Testis (tissue), 2 donors: ENCODE measurements at regions not wholly inside any gene's neighbourhood (a gene's known extent, or its start where the extent isn't known, plus 50 kb on each side); places are given as distances from the start of the nearest gene placed in this dataset.

ENCODE experiments used
- DNase-seq: peaks from one replicate; pipeline ENCODE4 v3.0.0-alpha.2; 2019
- H3K27ac ChIP-seq, 2 donors: fragments of 200-600 bp; sonication (generic); one replicate each; pipeline ENCODE4 v1.5.1; 2019
- H3K27me3 ChIP-seq: fragments of 200-600 bp; sonication (generic); one replicate; pipeline ENCODE4 v1.5.1; 2019
- H3K36me3 ChIP-seq: fragments of 200-600 bp; sonication (generic); one replicate; pipeline ENCODE4 v1.5.1; 2017; ENCODE audit warnings: low read depth; ENCODE audit errors: missing control alignments
- H3K4me1 ChIP-seq: fragments of 200-600 bp; sonication (generic); one replicate; pipeline ENCODE4 v1.5.1; 2019
- H3K4me3 ChIP-seq, 2 donors: fragments of 200-600 bp; sonication (generic); one replicate each; pipeline ENCODE4 v1.5.1; 2017 to 2019
- H3K9me3 ChIP-seq: fragments of 200-600 bp; sonication (generic); one replicate; pipeline ENCODE4 v1.5.1; 2017
- POLR2A ChIP-seq: fragments of 450-650 bp; IDR thresholded peaks from one replicate; pipeline ENCODE4 v1.6.1; 2017; ENCODE audit warnings: antibody characterized with exemption, mild to moderate bottlenecking, moderate library complexity
- WGBS, 2 donors: methylation state at CpG; one replicate each; pipeline ENCODE4 v1.1.5; 2018; 5-methylcytosine and 5-hydroxymethylcytosine counted together
- intact Hi-C: fragments of 100-400 bp; cut with DNase I; formaldehyde crosslinking; loops from one replicate; pipeline ENCODE4 v1.15.1; 2023; ENCODE audit warnings: low total_unique reads
- TF ChIP-seq, protein P1 (sequence below), 3 experiments: fragments of 450-650 bp in 2 of 3; fragments of 200-600 bp in 1 of 3; sonication (generic) in 1 of 3; IDR thresholded peaks; one replicate each; pipeline ENCODE4 v1.5.1; 2016 to 2019; ENCODE audit warnings: antibody characterized with exemption in 3 of 3, mild to moderate bottlenecking in 2 of 3, moderate library complexity in 1 of 3

DNA sequence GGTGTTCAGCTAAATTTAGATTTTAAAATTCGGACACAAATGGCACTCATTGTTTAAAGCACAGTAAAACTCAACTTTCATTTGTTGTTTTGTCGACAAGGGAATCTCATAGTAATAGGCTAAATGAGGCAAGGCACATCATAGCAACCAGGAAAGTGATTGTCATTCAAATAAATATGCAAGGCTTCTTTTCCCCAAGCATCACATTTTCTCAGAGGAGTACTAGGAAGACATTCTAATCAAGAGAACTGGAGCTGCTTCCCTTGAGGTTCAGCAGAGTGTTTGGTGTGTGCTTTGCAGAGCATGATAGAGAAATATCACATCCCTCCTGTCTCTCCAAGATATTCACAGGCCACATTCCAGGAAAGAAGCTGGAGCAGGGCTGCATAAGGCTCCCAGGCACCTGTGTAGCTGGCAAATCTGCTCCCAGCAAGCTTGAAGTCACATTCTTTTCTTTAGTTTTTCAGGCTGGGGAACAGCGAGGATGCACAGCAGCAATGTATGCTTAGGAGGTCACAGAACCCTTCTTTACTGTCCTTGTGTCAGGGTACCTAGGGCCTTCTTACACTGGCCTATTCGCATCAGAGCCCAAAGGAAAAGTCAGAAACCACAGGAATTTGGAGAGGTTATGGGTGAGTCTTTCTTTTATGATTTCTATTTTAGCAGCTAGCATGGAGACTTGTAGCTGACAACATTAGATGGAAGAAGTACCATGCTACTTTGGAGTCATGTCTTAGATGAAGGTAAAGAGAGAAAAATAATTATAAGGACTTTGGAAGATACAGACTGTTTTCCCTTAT lies 95.9 kb upstream of the HDAC9 start:
- intact Hi-C loops = no loop called here
- TF ChIP-seq, protein P1, sequence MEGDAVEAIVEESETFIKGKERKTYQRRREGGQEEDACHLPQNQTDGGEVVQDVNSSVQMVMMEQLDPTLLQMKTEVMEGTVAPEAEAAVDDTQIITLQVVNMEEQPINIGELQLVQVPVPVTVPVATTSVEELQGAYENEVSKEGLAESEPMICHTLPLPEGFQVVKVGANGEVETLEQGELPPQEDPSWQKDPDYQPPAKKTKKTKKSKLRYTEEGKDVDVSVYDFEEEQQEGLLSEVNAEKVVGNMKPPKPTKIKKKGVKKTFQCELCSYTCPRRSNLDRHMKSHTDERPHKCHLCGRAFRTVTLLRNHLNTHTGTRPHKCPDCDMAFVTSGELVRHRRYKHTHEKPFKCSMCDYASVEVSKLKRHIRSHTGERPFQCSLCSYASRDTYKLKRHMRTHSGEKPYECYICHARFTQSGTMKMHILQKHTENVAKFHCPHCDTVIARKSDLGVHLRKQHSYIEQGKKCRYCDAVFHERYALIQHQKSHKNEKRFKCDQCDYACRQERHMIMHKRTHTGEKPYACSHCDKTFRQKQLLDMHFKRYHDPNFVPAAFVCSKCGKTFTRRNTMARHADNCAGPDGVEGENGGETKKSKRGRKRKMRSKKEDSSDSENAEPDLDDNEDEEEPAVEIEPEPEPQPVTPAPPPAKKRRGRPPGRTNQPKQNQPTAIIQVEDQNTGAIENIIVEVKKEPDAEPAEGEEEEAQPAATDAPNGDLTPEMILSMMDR (IDR thresholded peaks at IDR 0.05) = no peak
- no peak for TF ChIP-seq POLR2A
- DNase-seq = no peak
- Histone ChIP-seq H3K27ac (no peak overlapping the region), H3K4me1 (no peaks in the 10 kb centered on the region), H3K9me3 (no peaks in the 10 kb centered on the region), H3K36me3 (no peaks in the 10 kb centered on the region), H3K27me3 (no peaks in the 10 kb centered on the region), H3K4me3 (no peak overlapping the region)
- whole genome bisulfite sequencing, 2 donors = 87% methylated on average over 4 of the region's 4 CpGs

DNA sequence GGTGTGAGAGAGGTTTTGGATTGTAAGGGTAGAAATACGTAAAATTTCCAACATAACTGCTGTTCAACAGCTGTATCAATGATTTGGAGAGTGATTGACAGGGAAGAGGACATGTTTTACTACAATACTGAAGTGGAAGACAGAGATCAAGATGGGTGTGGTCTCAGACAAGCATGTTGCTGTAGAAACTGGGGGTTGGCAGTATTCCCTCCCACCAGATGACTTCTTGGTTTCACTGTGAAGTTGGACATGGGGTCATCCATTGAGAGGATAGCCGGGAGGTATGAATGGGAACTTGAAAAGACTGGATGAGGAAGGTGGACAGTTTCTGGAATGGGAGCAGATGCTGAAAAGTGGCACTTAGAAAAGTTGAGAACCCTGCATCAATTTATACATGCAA lies 95.3 kb upstream of the HDAC9 start:
- Histone ChIP-seq H3K4me3 (no peak overlapping the region), H3K27ac (no peak overlapping the region), H3K9me3 (no peaks in the 10 kb centered on the region), H3K36me3 (no peaks in the 10 kb centered on the region), H3K27me3 (no peaks in the 10 kb centered on the region), H3K4me1 (no peaks in the 10 kb centered on the region)
- 93 to 98% methylated on average over 2 of the region's 2 CpGs for WGBS, 2 donors
- no peak for TF ChIP-seq POLR2A
- TF ChIP-seq, protein P1 (IDR thresholded peaks at IDR 0.05) = no peak
- DNase-seq = no peak
- intact Hi-C loops = no loop called here

DNA sequence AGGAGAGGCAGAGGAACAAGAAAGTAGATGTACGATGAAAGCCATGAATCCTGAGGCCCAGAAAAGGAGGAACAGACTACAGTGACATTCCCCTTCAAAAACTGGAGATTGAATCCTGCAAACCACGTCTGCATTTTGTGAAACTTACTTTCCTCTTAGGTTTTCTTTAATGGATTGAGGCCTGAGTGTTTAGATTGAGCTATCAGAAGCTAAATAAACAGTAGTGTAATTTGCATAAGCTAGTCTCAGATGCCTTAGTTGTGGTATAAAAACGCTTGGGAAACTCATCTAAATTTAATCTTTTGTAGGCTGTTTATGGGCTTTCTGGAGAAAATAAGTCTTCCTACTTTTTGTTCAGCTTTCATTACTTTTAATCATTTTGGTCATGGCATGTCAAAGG lies 94.8 kb upstream of the HDAC9 start:
- Histone ChIP-seq H3K4me3 (no peak overlapping the region), H3K9me3 (no peaks in the 10 kb centered on the region), H3K27me3 (no peaks in the 10 kb centered on the region), H3K4me1 (no peaks in the 10 kb centered on the region), H3K27ac (no peak overlapping the region), H3K36me3 (no peaks in the 10 kb centered on the region)
- no peak for DNase-seq
- WGBS, 2 donors = 85 to 87% methylated on average over 3 of the region's 3 CpGs
- TF ChIP-seq, protein P1 (IDR thresholded peaks at IDR 0.05) = no peak
- TF ChIP-seq POLR2A = no peak
- intact Hi-C loops = no loop called here

DNA sequence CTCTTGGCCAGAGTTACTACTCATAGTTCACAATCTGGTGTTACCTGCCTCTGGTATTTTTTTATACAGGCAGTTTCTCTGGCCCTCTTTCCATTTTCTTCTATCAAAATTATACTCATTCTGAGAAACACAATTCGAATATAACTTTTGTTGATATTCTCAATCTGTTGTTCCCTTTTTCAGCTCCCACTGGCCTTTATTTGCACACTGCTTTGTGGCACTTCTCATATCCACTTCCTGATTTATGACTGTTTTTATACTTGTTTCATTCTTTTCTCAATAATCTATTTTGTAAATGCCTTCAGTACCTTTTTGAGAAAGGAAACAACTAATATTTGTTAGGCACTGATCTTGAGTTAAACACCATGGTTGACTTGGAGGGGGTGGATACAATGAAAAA lies 93.8 kb upstream of the HDAC9 start:
- TF ChIP-seq, protein P1 (IDR thresholded peaks at IDR 0.05) = no peak
- TF ChIP-seq POLR2A = no peak
- H3K27ac ChIP-seq = no peak overlapping the region
- 76 to 84% methylated on average over 1 of the region's 1 CpG for WGBS, 2 donors

More for the DNA sequence above, 93.8 kb upstream of the HDAC9 start:
- intact Hi-C loops = no loop called here
- Histone ChIP-seq H3K4me3 (no peak overlapping the region), H3K36me3 (no peaks in the 10 kb centered on the region), H3K9me3 (no peaks in the 10 kb centered on the region), H3K27me3 (no peaks in the 10 kb centered on the region), H3K4me1 (no peaks in the 10 kb centered on the region)
- no peak for DNase-seq
